Lower leg skin (tissue), 4 donors: ENCODE measurements at regions not wholly inside any gene's neighbourhood (a gene's known extent, or its start where the extent isn't known, plus 50 kb on each side); places are given as distances from the start of the nearest gene placed in this dataset.

Experiments
- DNase-seq, 2 donors: peaks; one replicate each; pipeline ENCODE4 v3.0.0-alpha.2; 2019; ENCODE audit warnings: low spot score in 2 of 2
- H3K4me3 ChIP-seq: fragments of 200-600 bp; sonication (generic); 2 replicates; pipeline ENCODE4 v1.5.1; 2017; ENCODE audit warnings: mild to moderate bottlenecking, low read depth; ENCODE audit not compliant: poor library complexity, severe bottlenecking
- CTCF ChIP-seq, 3 donors: fragments of 450-650 bp; IDR thresholded peaks; one replicate each; pipeline ENCODE4 v1.5.1; 2016; ENCODE audit warnings: antibody characterized with exemption in 3 of 3, mild to moderate bottlenecking in 3 of 3, moderate library complexity in 2 of 3
- POLR2A ChIP-seq, 2 donors: fragments of 450-650 bp; IDR thresholded peaks; one replicate each; pipeline ENCODE4 v1.6.1; 2016 to 2017; ENCODE audit warnings: antibody characterized with exemption in 2 of 2, mild to moderate bottlenecking in 1 of 2, moderate library complexity in 1 of 2
- WGBS, 2 donors: methylation state at CpG; one replicate each; pipeline ENCODE4 v1.1.5; 2018; 5-methylcytosine and 5-hydroxymethylcytosine counted together
- intact Hi-C: fragments of 100-400 bp; cut with DNase I; formaldehyde crosslinking; loops from one replicate; pipeline ENCODE4 v1.15.0; 2023; ENCODE audit warnings: low total_unique reads

GRCh38 chr4:152094970-152095700 is 334.3 kb upstream of the GATB start:
- 78 to 83% methylated on average over 8 of the region's 8 CpGs for WGBS, 2 donors
- intact Hi-C loops = no loop called here
- DNase-seq = peak in 1 of 2 donors; percentile 53
- TF ChIP-seq POLR2A (IDR thresholded peaks at IDR 0.05) (no peak), CTCF (IDR thresholded peaks at IDR 0.05) (no peak)
- H3K4me3 ChIP-seq = no peak overlapping the region

- no peak for DNase-seq
- no peak overlapping the region for H3K4me3 ChIP-seq
- 87 to 91% methylated on average over 3 of the region's 3 CpGs for WGBS, 2 donors
- no peak for TF ChIP-seq POLR2A (IDR thresholded peaks at IDR 0.05)
- intact Hi-C loops = no loop called here
Measured at GRCh38 chr4:152091405-152091804, 330.6 kb upstream of the GATB start.

- 90 to 94% methylated on average over 8 of the region's 8 CpGs for WGBS, 2 donors
- intact Hi-C loops = no loop called here
- no peak for DNase-seq
- H3K4me3 ChIP-seq = no peak overlapping the region
- no peak for TF ChIP-seq POLR2A (IDR thresholded peaks at IDR 0.05)
- TF ChIP-seq CTCF (IDR thresholded peaks at IDR 0.05) = no peak
Measured at GRCh38 chr4:152090543-152090942, 329.7 kb upstream of the GATB start.

GRCh38 chr4:152089584-152089983 is 328.8 kb upstream of the GATB start:
- TF ChIP-seq CTCF (IDR thresholded peaks at IDR 0.05) (no peak), POLR2A (IDR thresholded peaks at IDR 0.05) (no peak)
- intact Hi-C loops = no loop called here
- 61 to 68% methylated on average over 2 of the region's 2 CpGs for WGBS, 2 donors
- DNase-seq = no peak
- no peak overlapping the region for H3K4me3 ChIP-seq

GRCh38 chr4:152087335-152087734 is 326.5 kb upstream of the GATB start:
- 89 to 93% methylated on average over 6 of the region's 6 CpGs for WGBS, 2 donors
- H3K4me3 ChIP-seq = no peak overlapping the region
- no peak for DNase-seq
- intact Hi-C loops = no loop called here
- TF ChIP-seq CTCF (IDR thresholded peaks at IDR 0.05) (no peak), POLR2A (IDR thresholded peaks at IDR 0.05) (no peak)

- intact Hi-C loops = no loop called here
- TF ChIP-seq CTCF (IDR thresholded peaks at IDR 0.05) (no peak), POLR2A (IDR thresholded peaks at IDR 0.05) (no peak)
- WGBS, 2 donors = 31 to 35% methylated on average over 1 of the region's 1 CpG
- H3K4me3 ChIP-seq = no peak overlapping the region
- DNase-seq = no peak
Measured at GRCh38 chr4:152085657-152086056, 324.9 kb upstream of the GATB start.
